Breast epithelium (tissue), 4 donors: ENCODE measurements at regions not wholly inside any gene's neighbourhood (a gene's known extent, or its start where the extent isn't known, plus 50 kb on each side); places are given as distances from the start of the nearest gene placed in this dataset.

ENCODE experiments used
- DNase-seq, 2 donors: peaks; one replicate each; pipeline ENCODE4 v3.0.0-alpha.2; 2019; ENCODE audit warnings: low spot score in 2 of 2
- H3K27ac ChIP-seq, 2 donors: fragments of 200-600 bp; sonication (generic) in 1 of 2; one replicate each; pipeline ENCODE4 v1.5.1; 2016 to 2019; ENCODE audit warnings: mild to moderate bottlenecking in 1 of 2
- H3K27me3 ChIP-seq, 2 donors: fragments of 200-600 bp; sonication (generic) in 1 of 2; one replicate each; pipeline versions ENCODE4 v1.5.1 to v1.6.0; 2017 to 2019; ENCODE audit warnings: control low read depth in 1 of 2, mild to moderate bottlenecking in 1 of 2
- H3K36me3 ChIP-seq: fragments of 200-600 bp; one replicate; pipeline ENCODE4 v1.5.1; 2019
- H3K4me1 ChIP-seq, 2 donors: fragments of 200-600 bp; sonication (generic); one replicate each; pipeline ENCODE4 v1.5.1; 2016 to 2019; ENCODE audit warnings: control low read depth in 1 of 2
- H3K4me3 ChIP-seq, 3 donors: fragments of 200-600 bp; sonication (generic); 1 replicate in 2 of 3; 2 replicates in 1 of 3; pipeline ENCODE4 v1.5.1; 2016 to 2019; ENCODE audit warnings: mild to moderate bottlenecking in 3 of 3, moderate library complexity in 2 of 3
- H3K9me3 ChIP-seq, 2 donors: fragments of 200-600 bp; sonication (generic) in 1 of 2; one replicate each; pipeline ENCODE4 v1.5.1; 2016 to 2019; ENCODE audit warnings: control low read depth in 1 of 2
- CTCF ChIP-seq, 3 donors: fragments of 450-650 bp; IDR thresholded peaks; one replicate each; pipeline ENCODE4 v1.5.1; 2016 to 2017; ENCODE audit warnings: antibody characterized with exemption in 3 of 3, mild to moderate bottlenecking in 3 of 3, moderate library complexity in 3 of 3
- POLR2A ChIP-seq: fragments of 450-650 bp; IDR thresholded peaks from one replicate; pipeline ENCODE4 v1.6.1; 2016; ENCODE audit warnings: antibody characterized with exemption, mild to moderate bottlenecking, moderate library complexity
- POLR2AphosphoS5 ChIP-seq, 3 donors: sonication (generic); formaldehyde crosslinking; IDR thresholded peaks; one replicate each; pipeline ENCODE4 v1.6.1; 2017; ENCODE audit warnings: antibody characterized with exemption in 3 of 3
- intact Hi-C: fragments of 100-400 bp; cut with DNase I; formaldehyde crosslinking; loops from one replicate; pipeline ENCODE4 v1.15.1; 2023; ENCODE audit warnings: low total_unique reads

- Histone ChIP-seq H3K36me3 (no peaks in the 10 kb centered on the region), H3K4me1 (peaks cover 8 to 18% of the 10 kb centered on the region in 2 donors), H3K27me3 (no peaks in the 10 kb centered on the region), H3K9me3 (no peaks in the 10 kb centered on the region), H3K27ac (no peak overlapping the region), H3K4me3 (no peak overlapping the region)
- TF ChIP-seq POLR2A (no peak), CTCF (IDR thresholded peaks at IDR 0.05) (no peak), POLR2AphosphoS5 (IDR thresholded peaks at IDR 0.05) (no peak)
- DNase-seq, result no peak
- intact Hi-C loops, result no loop called here
Measured at GRCh38 chr16:85324488-85324887, 212.2 kb upstream of the CIBAR2 start.

GRCh38 chr16:85326113-85326793, 214.0 kb upstream of the CIBAR2 start:
- intact Hi-C loops, result no loop called here
- H3K27me3 ChIP-seq, result no peaks in the 10 kb centered on the region
- no peaks in the 10 kb centered on the region for H3K36me3 ChIP-seq
- H3K27ac ChIP-seq, result no peak overlapping the region
- no peak for DNase-seq
- H3K4me3 ChIP-seq, result no peak overlapping the region
- TF ChIP-seq POLR2A (no peak), CTCF (IDR thresholded peaks at IDR 0.05) (no peak), POLR2AphosphoS5 (IDR thresholded peaks at IDR 0.05) (no peak)
- peaks cover 8 to 26% of the 10 kb centered on the region in 2 donors for H3K4me1 ChIP-seq
- H3K9me3 ChIP-seq, result no peaks in the 10 kb centered on the region

GRCh38 chr16:85326794-85327181, 214.5 kb upstream of the CIBAR2 start:
- H3K27me3 ChIP-seq, result no peaks in the 10 kb centered on the region
- no peak overlapping the region for H3K27ac ChIP-seq
- intact Hi-C loops, result no loop called here

GRCh38 chr16:85327731-85328675, 215.7 kb upstream of the CIBAR2 start:
- TF ChIP-seq POLR2AphosphoS5 (IDR thresholded peaks at IDR 0.05) (no peak), CTCF (IDR thresholded peaks at IDR 0.05) (no peak), POLR2A (no peak)
- no peak overlapping the region for H3K4me3 ChIP-seq
- no peak overlapping the region for H3K27ac ChIP-seq
- DNase-seq, result no peak
- no peaks in the 10 kb centered on the region for H3K9me3 ChIP-seq
- intact Hi-C loops, result no loop called here
- no peaks in the 10 kb centered on the region for H3K36me3 ChIP-seq
- peaks cover 8 to 13% of the 10 kb centered on the region in 2 donors for H3K4me1 ChIP-seq
- H3K27me3 ChIP-seq, result no peaks in the 10 kb centered on the region

More at GRCh38 chr16:85326794-85327181, 214.5 kb upstream of the CIBAR2 start:
- no peak for TF ChIP-seq CTCF (IDR thresholded peaks at IDR 0.05)
- TF ChIP-seq POLR2AphosphoS5 (IDR thresholded peaks at IDR 0.05), result no peak
- no peak for TF ChIP-seq POLR2A
- Histone ChIP-seq H3K36me3 (no peaks in the 10 kb centered on the region), H3K9me3 (no peaks in the 10 kb centered on the region), H3K4me3 (no peak overlapping the region), H3K4me1 (peaks cover 8 to 22% of the 10 kb centered on the region in 2 donors)
- DNase-seq, result no peak

GRCh38 chr16:85328676-85329058, 216.4 kb upstream of the CIBAR2 start:
- H3K27ac ChIP-seq, result no peak overlapping the region
- H3K27me3 ChIP-seq, result no peaks in the 10 kb centered on the region
- no peak for DNase-seq
- intact Hi-C loops, result no loop called here
- no peak overlapping the region for H3K4me3 ChIP-seq
- no peaks in the 10 kb centered on the region for H3K36me3 ChIP-seq
- no peaks in the 10 kb centered on the region for H3K9me3 ChIP-seq
- peaks cover 8 to 10% of the 10 kb centered on the region in 2 donors for H3K4me1 ChIP-seq
- TF ChIP-seq CTCF (IDR thresholded peaks at IDR 0.05) (no peak), POLR2A (no peak), POLR2AphosphoS5 (IDR thresholded peaks at IDR 0.05) (no peak)
